RWPE2 (cell line): ENCODE measurements at regions not wholly inside any gene's neighbourhood (a gene's known extent, or its start where the extent isn't known, plus 50 kb on each side); places are given as distances from the start of the nearest gene placed in this dataset.

Source experiments
- ATAC-seq: fragments of 200-7000 bp; cut with Tn5 transposase; 3 replicates; pipeline ENCODE4 v1.9.1; 2021; ENCODE audit warnings: low read depth
- DNase-seq: peaks from one replicate; pipeline ENCODE4 v3.0.0-alpha.2; 2020; ENCODE audit warnings: low spot score
- H3K27ac ChIP-seq: fragments of 450-650 bp; 2 replicates; pipeline ENCODE4 v1.5.1; 2017; ENCODE audit warnings: mild to moderate bottlenecking; ENCODE audit not compliant: poor library complexity, severe bottlenecking
- H3K27me3 ChIP-seq: fragments of 250-450 bp; sonication (Bioruptor Pico); 2 replicates; pipeline ENCODE4 v1.5.1; 2021; ENCODE audit warnings: mild to moderate bottlenecking, moderate library complexity; ENCODE audit not compliant: insufficient read depth, poor library complexity, severe bottlenecking
- H3K36me3 ChIP-seq: fragments of 250-450 bp; sonication (Bioruptor Pico); 2 replicates; pipeline ENCODE4 v1.5.1; 2020; ENCODE audit warnings: low read depth, mild to moderate bottlenecking, moderate library complexity
- H3K4me1 ChIP-seq: fragments of 250-450 bp; sonication (Bioruptor Pico); 2 replicates; pipeline ENCODE4 v1.5.1; 2021; ENCODE audit warnings: mild to moderate bottlenecking, moderate library complexity; ENCODE audit not compliant: insufficient read depth, poor library complexity, severe bottlenecking
- H3K4me3 ChIP-seq: fragments of 250-450 bp; sonication (Bioruptor Pico); 2 replicates; pipeline ENCODE4 v1.5.1; 2021; ENCODE audit warnings: mild to moderate bottlenecking, moderate library complexity; ENCODE audit not compliant: severe bottlenecking
- H3K9me3 ChIP-seq: fragments of 250-450 bp; sonication (Bioruptor Pico); 2 replicates; pipeline ENCODE4 v1.5.1; 2021; ENCODE audit warnings: mild to moderate bottlenecking, moderate library complexity; ENCODE audit not compliant: severe bottlenecking
- TF ChIP-seq, protein P1 (sequence below): fragments of 450-650 bp; IDR thresholded peaks from one replicate; pipeline ENCODE4 v1.5.1; 2017; ENCODE audit warnings: mild to moderate bottlenecking, moderate library complexity; ENCODE audit not compliant: poor library complexity, severe bottlenecking

GRCh38 chr13:59488436-59488835, 675.3 kb downstream of the DIAPH3 start:
- ATAC-seq: no peak; the same call in 2 of the 3 replicates
- DNase-seq: no peak
- H3K4me1 ChIP-seq: no peaks in the 10 kb centered on the region

GRCh38 chr13:59490651-59491050, 673.1 kb downstream of the DIAPH3 start:
- TF ChIP-seq, protein P1, sequence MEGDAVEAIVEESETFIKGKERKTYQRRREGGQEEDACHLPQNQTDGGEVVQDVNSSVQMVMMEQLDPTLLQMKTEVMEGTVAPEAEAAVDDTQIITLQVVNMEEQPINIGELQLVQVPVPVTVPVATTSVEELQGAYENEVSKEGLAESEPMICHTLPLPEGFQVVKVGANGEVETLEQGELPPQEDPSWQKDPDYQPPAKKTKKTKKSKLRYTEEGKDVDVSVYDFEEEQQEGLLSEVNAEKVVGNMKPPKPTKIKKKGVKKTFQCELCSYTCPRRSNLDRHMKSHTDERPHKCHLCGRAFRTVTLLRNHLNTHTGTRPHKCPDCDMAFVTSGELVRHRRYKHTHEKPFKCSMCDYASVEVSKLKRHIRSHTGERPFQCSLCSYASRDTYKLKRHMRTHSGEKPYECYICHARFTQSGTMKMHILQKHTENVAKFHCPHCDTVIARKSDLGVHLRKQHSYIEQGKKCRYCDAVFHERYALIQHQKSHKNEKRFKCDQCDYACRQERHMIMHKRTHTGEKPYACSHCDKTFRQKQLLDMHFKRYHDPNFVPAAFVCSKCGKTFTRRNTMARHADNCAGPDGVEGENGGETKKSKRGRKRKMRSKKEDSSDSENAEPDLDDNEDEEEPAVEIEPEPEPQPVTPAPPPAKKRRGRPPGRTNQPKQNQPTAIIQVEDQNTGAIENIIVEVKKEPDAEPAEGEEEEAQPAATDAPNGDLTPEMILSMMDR: no peak
- no peaks in the 10 kb centered on the region for H3K4me1 ChIP-seq
- no peak for ATAC-seq
- H3K36me3 ChIP-seq: no peaks in the 10 kb centered on the region
- no peak for DNase-seq
- no peaks in the 10 kb centered on the region for H3K27me3 ChIP-seq
- H3K27ac ChIP-seq: no peak overlapping the region
- H3K9me3 ChIP-seq: no peaks in the 10 kb centered on the region
- H3K4me3 ChIP-seq: no peak overlapping the region

More at GRCh38 chr13:59488436-59488835, 675.3 kb downstream of the DIAPH3 start:
- no peaks in the 10 kb centered on the region for H3K9me3 ChIP-seq
- TF ChIP-seq, protein P1: no peak
- no peak overlapping the region for H3K4me3 ChIP-seq
- H3K27me3 ChIP-seq: no peaks in the 10 kb centered on the region
- H3K36me3 ChIP-seq: no peaks in the 10 kb centered on the region
- H3K27ac ChIP-seq: no peak overlapping the region

DNA sequence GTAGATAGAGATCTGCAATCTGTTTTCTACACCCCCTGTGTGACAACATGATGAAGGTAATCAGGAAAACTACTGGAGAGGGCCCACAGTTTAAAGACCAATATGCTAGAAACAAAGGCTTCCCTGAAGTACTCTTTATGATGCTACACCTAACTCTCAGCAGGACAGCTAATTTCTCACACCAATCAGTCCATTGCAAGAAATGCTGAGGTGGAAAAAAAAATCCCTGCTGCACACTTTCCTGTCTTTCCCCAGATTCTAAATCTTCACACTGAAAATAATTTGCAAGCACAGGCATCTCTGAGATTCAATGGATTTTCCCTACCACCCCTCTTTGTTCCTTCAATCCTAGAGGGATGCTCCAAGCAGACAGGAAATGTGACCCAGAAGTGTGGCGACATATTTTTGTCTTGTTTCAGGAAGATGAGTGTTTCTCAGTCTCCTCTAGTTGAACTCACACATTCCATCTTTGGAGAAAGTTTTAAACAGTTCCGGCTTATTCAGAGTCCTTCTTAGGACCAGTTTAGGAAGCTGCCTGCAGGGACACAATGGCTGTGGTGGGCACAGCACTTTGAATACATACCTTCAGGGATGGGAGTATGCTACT, 671.6 kb downstream of the DIAPH3 start:
- ATAC-seq (no peak), DNase-seq (no peak)
- TF ChIP-seq, protein P1: no peak
- no peak overlapping the region for H3K4me3 ChIP-seq
- no peaks in the 10 kb centered on the region for H3K4me1 ChIP-seq
- H3K27me3 ChIP-seq: no peaks in the 10 kb centered on the region
- H3K9me3 ChIP-seq: no peaks in the 10 kb centered on the region
- H3K27ac ChIP-seq: no peak overlapping the region
- H3K36me3 ChIP-seq: no peaks in the 10 kb centered on the region

DNA sequence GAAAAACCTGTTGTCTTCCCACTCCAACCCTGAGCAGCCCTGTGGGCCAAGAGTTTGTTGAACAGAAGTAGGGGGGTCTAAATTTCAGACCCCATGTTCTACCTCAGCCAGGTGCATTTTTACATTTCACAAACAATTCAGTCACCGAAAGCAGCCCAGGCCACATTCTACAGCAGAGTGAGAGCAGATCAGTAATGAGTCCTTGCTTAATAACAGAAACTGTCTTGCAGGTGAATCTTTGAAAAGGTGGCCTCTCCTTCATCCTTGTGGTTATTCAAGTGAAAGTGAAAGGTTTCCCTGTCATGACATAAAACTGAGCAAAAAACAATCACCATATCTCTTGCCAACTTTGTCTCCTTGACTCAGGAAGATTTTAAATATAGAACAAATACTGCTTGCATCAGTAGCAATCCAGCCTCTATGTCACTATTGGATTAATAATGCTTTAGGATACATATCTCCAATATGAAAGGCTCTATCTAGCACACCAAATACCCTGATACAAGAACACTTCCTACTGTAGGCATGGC, 670.2 kb downstream of the DIAPH3 start:
- H3K4me3 ChIP-seq: no peak overlapping the region
- no peaks in the 10 kb centered on the region for H3K27me3 ChIP-seq
- no peaks in the 10 kb centered on the region for H3K4me1 ChIP-seq
- no peak for ATAC-seq
- TF ChIP-seq, protein P1: no peak
- no peaks in the 10 kb centered on the region for H3K9me3 ChIP-seq
- DNase-seq: no peak
- H3K36me3 ChIP-seq: no peaks in the 10 kb centered on the region
- no peak overlapping the region for H3K27ac ChIP-seq

DNA sequence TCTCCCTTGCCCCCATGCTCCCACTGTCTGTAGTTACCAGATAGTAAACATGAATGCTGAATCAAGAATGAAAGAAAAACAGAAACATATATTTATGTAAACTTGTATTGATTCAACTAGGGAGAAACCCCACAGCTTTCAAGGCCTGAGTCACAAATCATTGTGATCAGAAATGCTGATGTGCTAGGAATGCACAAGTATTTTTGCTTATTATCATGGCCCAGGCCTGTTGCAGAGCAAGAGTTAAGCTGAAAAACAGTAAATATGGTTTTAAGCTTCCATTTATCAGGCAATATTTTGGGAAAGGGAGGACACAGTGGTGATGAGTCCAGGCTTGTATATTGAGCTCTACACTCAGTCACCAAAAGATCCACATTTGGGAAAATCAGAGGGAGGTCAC, 669.6 kb downstream of the DIAPH3 start:
- TF ChIP-seq, protein P1: no peak
- no peaks in the 10 kb centered on the region for H3K36me3 ChIP-seq
- no peaks in the 10 kb centered on the region for H3K4me1 ChIP-seq
- no peak overlapping the region for H3K4me3 ChIP-seq
- DNase-seq: no peak
- no peak overlapping the region for H3K27ac ChIP-seq
- no peaks in the 10 kb centered on the region for H3K9me3 ChIP-seq
- no peak for ATAC-seq
- H3K27me3 ChIP-seq: no peaks in the 10 kb centered on the region
